Medulla oblongata (tissue), 1 donor: ENCODE measurements at regions not wholly inside any gene's neighbourhood (a gene's known extent, or its start where the extent isn't known, plus 50 kb on each side); places are given as distances from the start of the nearest gene placed in this dataset.

Experiments used
- DNase-seq: peaks from one replicate; pipeline ENCODE4 v3.0.0-alpha.2; 2015; ENCODE audit errors: extremely low spot score

- DNase-seq: no peak
Measured at GRCh38 chr4:155085843-155086530, 122.4 kb upstream of the NPY2R start.

DNA sequence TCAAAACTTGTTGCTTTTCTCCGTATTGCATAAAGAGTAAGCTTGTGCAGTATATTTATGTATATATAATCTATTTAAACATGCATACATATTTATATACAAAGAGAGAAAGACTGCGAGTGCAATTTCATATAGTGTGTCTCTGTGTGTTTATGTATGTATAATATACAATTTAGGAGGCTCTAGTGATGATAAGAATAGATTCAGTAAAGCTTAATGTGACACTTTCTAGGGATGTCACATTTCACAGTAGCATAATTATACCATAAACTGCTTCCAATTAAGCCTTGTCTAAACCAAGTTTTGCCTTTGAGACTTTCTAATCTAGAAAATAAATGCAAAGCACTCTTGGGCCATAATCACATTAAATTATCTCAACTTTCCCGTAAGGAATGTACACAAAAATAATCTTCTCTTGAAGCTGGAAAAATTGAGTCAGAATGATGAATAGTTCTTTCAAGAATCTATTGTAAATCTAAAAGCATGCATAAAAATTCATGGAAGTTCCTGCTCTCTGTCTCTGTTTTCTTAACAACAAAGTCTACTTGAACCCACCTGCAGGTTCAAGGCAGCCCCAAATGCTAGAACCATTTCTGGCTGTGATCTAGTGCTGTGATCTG is 114.1 kb upstream of the NPY2R start:
- no peak for DNase-seq

- no peak for DNase-seq
Measured at GRCh38 chr4:155099231-155099630, 109.2 kb upstream of the NPY2R start.

GRCh38 chr4:155106629-155107028 is 101.8 kb upstream of the NPY2R start:
- no peak for DNase-seq

GRCh38 chr4:155107059-155107458 is 101.4 kb upstream of the NPY2R start:
- no peak for DNase-seq

DNA sequence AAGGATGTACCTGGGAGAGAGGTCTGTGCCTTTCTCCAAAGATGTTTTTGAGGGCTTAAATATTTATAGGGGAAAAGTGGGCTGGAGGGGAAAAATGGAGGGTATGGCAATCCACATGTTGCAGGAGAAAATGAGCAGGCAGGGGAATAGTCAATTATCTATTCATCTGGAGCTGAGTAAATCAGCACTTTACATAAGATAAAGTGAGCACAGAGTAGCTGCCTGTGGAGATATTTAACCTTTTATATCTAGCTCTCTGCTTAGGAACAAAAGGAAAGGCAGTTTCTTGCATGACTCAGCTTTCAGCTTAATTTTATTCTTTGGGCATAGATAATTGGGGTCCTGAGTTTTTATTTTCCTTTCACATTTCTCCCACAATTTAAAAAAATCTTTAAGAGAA is 93.6 kb upstream of the NPY2R start:
- DNase-seq: no peak

GRCh38 chr4:155119006-155119405 is 89.4 kb upstream of the NPY2R start:
- DNase-seq: no peak

GRCh38 chr4:155120536-155120935 is 87.9 kb upstream of the NPY2R start:
- no peak for DNase-seq

DNA sequence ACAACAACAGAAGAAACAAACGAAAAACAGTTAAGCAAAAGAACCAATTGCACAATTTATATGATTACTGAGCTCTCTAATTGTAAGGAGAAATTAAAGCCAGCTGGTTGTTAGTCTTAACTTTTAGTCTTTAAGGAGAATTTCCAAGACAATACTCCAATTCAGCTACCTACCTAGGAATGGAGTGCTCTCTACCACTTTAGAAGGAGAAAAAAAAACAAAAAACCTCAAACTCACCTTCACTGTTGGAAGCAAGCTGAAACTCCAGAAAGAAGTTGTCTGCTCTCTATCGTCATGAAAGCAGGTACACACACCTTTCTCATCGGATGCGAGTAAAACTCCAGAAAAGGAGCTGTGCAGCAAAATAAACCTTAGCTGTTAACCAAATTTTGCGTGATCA is 86.1 kb upstream of the NPY2R start:
- no peak for DNase-seq

DNA sequence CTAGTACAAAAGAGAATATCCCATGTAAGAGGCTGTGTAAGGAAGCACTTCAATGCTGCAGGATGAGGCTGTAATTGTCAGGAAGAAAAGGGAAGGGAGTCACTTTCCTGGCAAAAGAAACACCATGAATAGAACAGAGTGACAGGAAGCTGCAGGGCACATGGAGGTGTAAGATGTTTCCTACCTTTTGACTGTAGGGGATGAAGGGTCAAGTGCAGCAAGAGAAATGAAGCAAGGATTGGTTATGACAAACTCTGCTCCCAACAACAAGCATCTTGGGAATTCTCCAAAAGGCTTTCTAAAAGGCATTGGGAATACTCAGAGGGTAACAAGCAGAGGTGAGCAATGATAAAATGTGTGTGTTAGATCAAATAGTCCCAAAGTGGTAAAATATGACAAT is 74.3 kb upstream of the NPY2R start:
- no peak for DNase-seq

GRCh38 chr4:155140889-155141288 is 67.5 kb upstream of the NPY2R start:
- peak; percentile 9 for DNase-seq

- DNase-seq: no peak
Measured at GRCh38 chr4:155143512-155143911, 64.9 kb upstream of the NPY2R start.
